Activated CD8-positive, alpha-beta T cell treated with anti-CD3 and anti-CD28 coated beads, Interleukin-2, amount 10 ng/mL, durations not matched to agents 7 days and 5 days (primary cell): ENCODE measurements at regions not wholly inside any gene's neighbourhood (a gene's known extent, or its start where the extent isn't known, plus 50 kb on each side); places are given as distances from the start of the nearest gene placed in this dataset.

ENCODE experiments used
- ATAC-seq: fragments of 150-1000 bp; cut with Tn5 transposase; one replicate; pipeline ENCODE4 v1.10.0; 2021; ENCODE audit warnings: moderate library complexity
- CTCF ChIA-PET: fragments of 350-600 bp; sonication (Branson Sonifier 250); formaldehyde crosslinking; loops from one replicate; lab custom pipeline; 2021; ENCODE audit warnings: antibody characterized with exemption; lab: Charles Lee
- POLR2A ChIA-PET: fragments of 350-600 bp; sonication (Branson Sonifier 250); formaldehyde crosslinking; loops from one replicate; lab custom pipeline; 2021; ENCODE audit warnings: antibody characterized with exemption; lab: Charles Lee
- DNase-seq: peaks from one replicate; pipeline ENCODE4 v3.0.0-alpha.2; 2020
- H3K27ac Mint-ChIP-seq: one replicate; pipeline ENCODE4 v1.8.0; 2021; ENCODE audit warnings: mild to moderate bottlenecking, mixed read lengths
- H3K27me3 Mint-ChIP-seq: one replicate; pipeline ENCODE4 v1.8.0; 2021; ENCODE audit warnings: low read depth, mixed read lengths
- H3K36me3 Mint-ChIP-seq: one replicate; pipeline ENCODE4 v1.8.0; 2021; ENCODE audit warnings: low read depth, mixed read lengths
- H3K4me1 Mint-ChIP-seq: one replicate; pipeline ENCODE4 v1.8.0; 2021; ENCODE audit warnings: low read depth, mixed read lengths
- H3K4me3 Mint-ChIP-seq: one replicate; pipeline ENCODE4 v1.8.0; 2021; ENCODE audit warnings: mild to moderate bottlenecking, mixed read lengths
- H3K9me3 Mint-ChIP-seq: one replicate; pipeline ENCODE4 v1.8.0; 2022; ENCODE audit warnings: mixed read lengths; ENCODE audit not compliant: insufficient read depth

DNA sequence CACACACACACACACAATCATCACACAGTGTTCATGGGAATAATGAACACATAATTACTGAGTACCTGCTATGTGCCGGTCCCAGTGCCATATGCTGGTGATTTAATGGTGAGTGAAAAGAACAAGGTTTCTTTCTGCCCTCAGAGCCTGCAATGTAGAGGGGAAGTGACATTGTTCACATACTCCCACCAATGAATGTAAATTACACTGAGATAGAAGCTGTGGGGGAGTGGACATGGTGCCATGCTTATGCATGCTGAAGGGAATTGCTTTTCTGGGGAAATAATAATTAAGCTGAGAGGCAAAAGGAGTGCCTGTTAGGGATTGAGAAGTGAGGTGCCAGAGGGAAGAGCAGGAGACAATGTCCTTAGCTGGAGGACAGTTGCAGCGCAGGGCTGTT is 175.1 kb downstream of the MFSD1 start:
- no peak for ATAC-seq
- Mint-ChIP-seq H3K4me3 (no peak overlapping the region), H3K36me3 (no peaks in the 10 kb centered on the region), H3K4me1 (no peaks in the 10 kb centered on the region), H3K27ac (no peak overlapping the region), H3K9me3 (no peaks in the 10 kb centered on the region), H3K27me3 (no peaks in the 10 kb centered on the region)
- ChIA-PET CTCF (no interaction called here), POLR2A (no interaction called here)
- DNase-seq = no peak

DNA sequence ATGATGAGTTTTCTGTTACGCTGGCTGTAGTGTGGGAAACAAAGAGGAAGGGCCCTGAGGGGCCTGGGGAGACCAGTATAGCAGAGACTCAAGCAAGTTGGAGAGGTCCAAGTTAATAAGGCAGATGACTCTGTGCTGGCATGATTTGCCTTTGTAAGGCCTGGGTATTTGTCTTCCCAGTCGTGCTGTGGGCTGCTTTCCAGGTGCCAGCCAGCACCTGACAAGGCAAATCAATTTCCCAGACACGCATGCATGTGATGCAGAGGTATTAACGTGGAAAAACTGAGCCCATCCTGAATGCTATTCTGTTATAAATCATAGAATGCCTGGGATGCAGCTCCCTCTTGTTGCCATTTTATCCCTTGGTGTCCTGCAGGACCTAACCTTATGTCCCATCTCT is 175.6 kb downstream of the MFSD1 start:
- H3K4me3 Mint-ChIP-seq = no peak overlapping the region
- DNase-seq (no peak), ATAC-seq (no peak)
- CTCF ChIA-PET = no interaction called here
- H3K36me3 Mint-ChIP-seq = no peaks in the 10 kb centered on the region
- no peak overlapping the region for H3K27ac Mint-ChIP-seq
- no peaks in the 10 kb centered on the region for H3K27me3 Mint-ChIP-seq
- H3K4me1 Mint-ChIP-seq = no peaks in the 10 kb centered on the region
- no peaks in the 10 kb centered on the region for H3K9me3 Mint-ChIP-seq
- POLR2A ChIA-PET = no interaction called here

DNA sequence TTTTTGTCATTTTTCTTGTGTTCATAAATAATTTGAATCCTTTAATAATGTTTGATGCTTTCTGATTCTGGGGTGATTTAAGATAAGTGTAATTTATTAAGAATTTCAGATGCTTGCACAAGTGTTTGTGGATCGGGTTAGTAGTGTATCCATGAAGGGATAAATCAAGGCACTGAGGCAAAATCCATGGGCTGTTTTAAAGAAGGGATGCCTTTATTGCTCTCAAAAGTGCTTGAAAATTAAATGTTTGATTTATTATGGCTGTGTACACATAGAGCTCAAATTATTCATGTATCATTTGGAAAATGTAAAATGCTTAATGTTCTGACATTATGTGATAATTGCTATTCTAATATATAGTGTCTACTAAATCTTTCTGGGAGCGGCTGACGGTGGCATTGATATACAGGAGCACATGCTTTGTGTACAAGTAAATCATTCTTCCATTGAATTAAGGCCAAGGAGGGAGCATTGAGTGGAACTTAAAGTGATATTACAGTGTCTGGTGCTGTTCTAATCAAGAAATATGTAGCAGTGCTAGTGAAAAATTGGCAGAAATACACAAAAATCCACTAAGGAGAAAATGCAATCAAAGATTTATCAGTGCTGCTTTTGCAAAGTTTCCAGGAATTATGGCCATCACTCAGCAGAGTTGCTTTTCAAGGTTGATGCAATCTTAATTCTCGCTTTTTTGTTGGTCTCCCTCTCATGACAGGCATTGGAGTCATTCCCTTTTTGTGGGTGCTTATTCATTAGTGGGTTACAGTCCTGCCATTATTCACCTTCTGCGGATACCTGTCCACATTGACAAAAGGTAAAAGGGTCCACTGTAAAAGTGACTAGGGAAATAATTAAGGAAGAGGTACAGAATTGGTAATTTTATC is 181.6 kb downstream of the MFSD1 start:
- Mint-ChIP-seq H3K4me3 (no peak overlapping the region), H3K36me3 (no peaks in the 10 kb centered on the region), H3K9me3 (no peaks in the 10 kb centered on the region), H3K4me1 (no peaks in the 10 kb centered on the region), H3K27ac (no peak overlapping the region), H3K27me3 (no peaks in the 10 kb centered on the region)
- no peak for ATAC-seq
- no peak for DNase-seq
- ChIA-PET POLR2A (no interaction called here), CTCF (no interaction called here)

DNA sequence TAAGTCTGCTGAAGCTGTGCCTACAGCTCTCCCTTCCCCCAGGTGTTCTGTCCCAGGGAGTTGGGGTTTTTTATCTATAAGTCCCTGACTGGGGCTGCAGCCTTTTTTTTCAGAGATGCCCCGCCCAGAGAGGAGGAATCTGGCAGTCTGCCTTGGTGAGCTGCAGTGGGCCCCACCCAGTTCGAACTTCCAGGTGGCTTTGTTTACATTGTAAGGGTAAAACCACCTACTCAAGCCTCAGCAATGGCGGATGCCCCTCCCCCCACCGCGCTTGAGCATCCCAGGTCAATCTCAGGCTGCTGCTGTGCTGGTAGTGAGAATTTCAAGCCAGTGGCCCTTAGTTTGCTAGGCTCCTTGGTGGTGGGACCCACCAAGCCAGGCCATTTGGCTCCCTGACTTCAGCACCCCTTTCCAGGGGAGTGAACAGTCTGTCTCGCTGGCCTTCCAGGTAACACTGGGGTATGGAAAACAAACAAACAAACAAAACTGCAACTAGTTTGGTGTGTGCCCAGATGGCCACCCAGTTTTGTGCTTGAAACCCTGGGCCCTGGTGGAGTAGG is 189.4 kb downstream of the MFSD1 start:
- ChIA-PET POLR2A (no interaction called here), CTCF (no interaction called here)
- H3K36me3 Mint-ChIP-seq = no peaks in the 10 kb centered on the region
- no peak overlapping the region for H3K27ac Mint-ChIP-seq
- no peak overlapping the region for H3K4me3 Mint-ChIP-seq
- DNase-seq (no peak), ATAC-seq (no peak)
- no peaks in the 10 kb centered on the region for H3K27me3 Mint-ChIP-seq
- H3K9me3 Mint-ChIP-seq = no peaks in the 10 kb centered on the region
- no peaks in the 10 kb centered on the region for H3K4me1 Mint-ChIP-seq

DNA sequence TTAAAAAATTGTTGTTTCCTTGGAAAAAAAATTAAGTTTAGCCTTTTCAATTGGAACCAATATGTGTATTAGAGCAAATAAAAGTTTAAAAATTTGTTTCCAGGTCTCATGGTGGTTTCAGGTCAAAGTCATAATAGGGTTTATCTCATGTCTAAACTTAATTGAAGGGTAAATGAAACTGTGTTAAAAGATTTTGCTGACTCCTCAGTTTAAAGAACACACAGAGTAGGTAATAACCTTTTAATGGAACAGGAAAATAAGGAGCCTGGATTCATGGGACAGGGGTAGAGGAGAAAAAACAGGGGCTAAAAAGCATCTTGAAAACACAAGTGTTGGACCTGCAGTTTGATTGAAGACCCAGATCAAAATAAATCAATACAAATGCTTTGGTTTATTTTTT is 190.6 kb downstream of the MFSD1 start:
- DNase-seq = no peak
- no peaks in the 10 kb centered on the region for H3K9me3 Mint-ChIP-seq
- no peak for ATAC-seq
- no peak overlapping the region for H3K4me3 Mint-ChIP-seq
- H3K27ac Mint-ChIP-seq = no peak overlapping the region
- CTCF ChIA-PET = no interaction called here
- no peaks in the 10 kb centered on the region for H3K4me1 Mint-ChIP-seq
- no peaks in the 10 kb centered on the region for H3K27me3 Mint-ChIP-seq
- POLR2A ChIA-PET = no interaction called here
- H3K36me3 Mint-ChIP-seq = no peaks in the 10 kb centered on the region

DNA sequence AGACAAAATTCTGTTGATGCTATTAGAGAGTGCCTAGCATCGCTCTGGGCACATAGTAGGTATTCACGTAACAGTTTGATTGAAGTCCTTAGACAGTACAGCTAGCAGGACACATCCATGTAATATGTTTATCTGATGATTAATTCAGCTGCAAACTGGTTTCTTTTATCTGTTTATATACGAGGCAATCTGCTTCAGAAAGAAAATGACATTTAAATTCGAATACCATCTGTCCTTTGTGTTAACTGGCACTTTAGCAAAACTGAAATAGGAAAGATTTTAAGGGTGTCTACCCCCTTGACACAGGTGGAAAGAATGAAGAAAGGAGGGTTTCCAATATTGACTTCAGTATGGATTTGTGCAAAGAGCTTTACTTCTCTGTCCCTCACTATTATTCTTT is 192.5 kb downstream of the MFSD1 start:
- H3K9me3 Mint-ChIP-seq = no peaks in the 10 kb centered on the region
- no peaks in the 10 kb centered on the region for H3K36me3 Mint-ChIP-seq
- no peaks in the 10 kb centered on the region for H3K27me3 Mint-ChIP-seq
- POLR2A ChIA-PET = no interaction called here
- no peak for DNase-seq
- no peaks in the 10 kb centered on the region for H3K4me1 Mint-ChIP-seq
- H3K4me3 Mint-ChIP-seq = no peak overlapping the region
- CTCF ChIA-PET = no interaction called here
- ATAC-seq = no peak
- no peak overlapping the region for H3K27ac Mint-ChIP-seq

DNA sequence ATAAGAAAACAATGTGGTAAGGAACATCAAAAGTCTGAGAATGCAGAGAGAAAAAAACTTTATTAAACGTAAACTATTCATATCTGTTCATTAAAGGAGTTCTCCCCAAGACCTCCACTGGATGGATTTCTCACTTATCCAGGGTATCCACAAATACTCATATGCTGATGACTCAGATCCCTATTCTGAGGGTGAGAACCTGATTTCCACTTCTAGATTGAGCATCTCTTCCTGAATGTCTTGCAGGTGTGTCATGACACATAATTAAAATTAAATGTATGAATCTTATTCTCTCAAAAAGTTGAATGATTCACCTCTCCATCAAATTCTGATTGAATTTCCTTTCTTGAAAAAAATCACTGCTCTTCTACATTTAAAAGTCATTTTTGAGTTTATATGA is 199.9 kb downstream of the MFSD1 start:
- Mint-ChIP-seq H3K9me3 (no peaks in the 10 kb centered on the region), H3K27ac (no peak overlapping the region), H3K4me3 (no peak overlapping the region), H3K27me3 (no peaks in the 10 kb centered on the region), H3K4me1 (no peaks in the 10 kb centered on the region), H3K36me3 (no peaks in the 10 kb centered on the region)
- DNase-seq = no peak
- ChIA-PET CTCF (interaction anchor here (1.2 kb wide), 1 partner anchor 10 kb away, joined by 3 read pairs; no protein-coding TSS in a partner anchor), POLR2A (no interaction called here)
- ATAC-seq = no peak

DNA sequence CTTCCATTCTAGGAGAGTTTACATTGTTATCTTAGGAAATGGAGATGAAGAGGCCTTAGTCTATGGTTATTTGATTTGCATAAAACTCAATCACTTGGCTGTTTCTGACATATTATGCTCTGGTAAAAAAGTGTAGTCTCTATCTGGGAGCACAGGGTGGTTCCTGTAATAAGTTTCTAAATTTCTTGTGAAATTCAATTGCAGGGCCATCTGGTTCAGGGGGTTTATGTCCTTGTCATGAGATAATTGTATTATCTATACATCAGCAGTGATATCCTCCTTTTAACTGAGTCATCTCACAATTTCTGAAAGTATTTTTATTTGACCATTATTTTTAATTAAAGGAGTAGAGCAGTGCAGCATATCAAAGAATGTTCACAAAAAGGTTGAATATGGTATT is 203.3 kb downstream of the MFSD1 start:
- no peak for DNase-seq
- ATAC-seq = no peak
- ChIA-PET CTCF (no interaction called here), POLR2A (no interaction called here)
- Mint-ChIP-seq H3K4me3 (no peak overlapping the region), H3K27ac (no peak overlapping the region), H3K4me1 (no peaks in the 10 kb centered on the region), H3K9me3 (no peaks in the 10 kb centered on the region), H3K27me3 (no peaks in the 10 kb centered on the region), H3K36me3 (no peaks in the 10 kb centered on the region)

DNA sequence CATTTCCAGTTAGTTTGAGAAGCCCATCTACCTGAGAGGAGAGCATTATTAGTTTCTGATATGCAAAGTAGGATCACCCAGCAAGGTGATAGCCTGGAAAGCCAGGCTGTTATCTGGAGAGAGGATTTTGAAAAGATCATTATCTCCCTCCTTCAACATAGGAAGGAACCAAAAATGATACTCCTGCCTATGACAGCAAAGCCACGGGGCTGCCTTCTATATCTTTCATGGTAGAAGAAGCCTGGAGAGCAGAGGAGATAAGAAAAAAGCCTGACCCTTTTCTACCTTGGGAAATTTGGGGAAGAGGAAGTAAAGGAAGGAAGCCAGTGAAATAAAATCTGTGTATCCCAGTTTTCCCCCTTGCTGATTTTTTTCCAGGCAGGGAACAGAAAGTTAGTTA is 205.5 kb downstream of the MFSD1 start:
- H3K27ac Mint-ChIP-seq = no peak overlapping the region
- H3K36me3 Mint-ChIP-seq = no peaks in the 10 kb centered on the region
- no peaks in the 10 kb centered on the region for H3K27me3 Mint-ChIP-seq
- no peaks in the 10 kb centered on the region for H3K4me1 Mint-ChIP-seq
- ATAC-seq (no peak), DNase-seq (no peak)
- POLR2A ChIA-PET = no interaction called here
- CTCF ChIA-PET = no interaction called here
- H3K4me3 Mint-ChIP-seq = no peak overlapping the region
- no peaks in the 10 kb centered on the region for H3K9me3 Mint-ChIP-seq

DNA sequence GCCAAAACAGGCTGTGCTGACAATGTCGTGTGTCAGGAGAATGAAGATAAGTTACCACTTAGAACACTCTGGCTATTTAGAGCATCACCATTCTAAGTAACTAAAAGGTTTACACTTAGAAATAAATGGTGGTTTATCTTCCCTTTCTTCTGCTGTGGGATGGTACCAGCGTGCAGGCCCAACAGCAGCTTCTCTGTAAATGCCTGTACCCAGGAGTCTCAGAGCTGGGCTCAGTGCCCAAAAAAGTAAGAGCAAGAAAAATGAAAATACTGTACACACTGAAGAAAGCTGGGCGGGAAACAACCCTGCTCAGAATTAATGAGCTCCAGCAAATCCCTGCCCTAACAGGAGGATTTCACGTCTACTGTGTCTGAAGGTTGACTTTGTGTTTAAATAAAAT is 206.5 kb downstream of the MFSD1 start:
- ATAC-seq (no peak), DNase-seq (no peak)
- Mint-ChIP-seq H3K4me1 (no peaks in the 10 kb centered on the region), H3K36me3 (no peaks in the 10 kb centered on the region), H3K27ac (no peak overlapping the region), H3K9me3 (no peaks in the 10 kb centered on the region), H3K27me3 (no peaks in the 10 kb centered on the region), H3K4me3 (no peak overlapping the region)
- ChIA-PET CTCF (no interaction called here), POLR2A (no interaction called here)

DNA sequence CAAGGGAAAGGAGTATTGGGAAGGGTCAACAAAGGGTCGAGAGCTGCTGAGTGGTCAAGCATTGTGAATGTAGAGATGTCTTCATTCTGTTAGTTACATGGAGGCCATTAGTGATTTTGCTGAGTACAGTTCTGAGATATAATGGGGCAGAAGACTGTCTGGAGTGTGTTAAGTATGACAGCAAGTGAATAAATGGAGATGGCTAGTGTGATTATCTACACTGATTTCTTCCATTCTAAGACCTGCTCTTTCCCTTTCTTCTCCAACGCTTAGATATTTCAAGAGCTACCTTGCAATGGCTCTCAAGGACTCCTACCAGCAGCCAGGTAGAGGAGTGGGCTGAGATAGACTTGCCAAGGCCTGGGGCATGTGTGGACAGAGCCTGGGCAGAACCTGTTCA is 216.5 kb downstream of the MFSD1 start:
- POLR2A ChIA-PET = no interaction called here

DNA sequence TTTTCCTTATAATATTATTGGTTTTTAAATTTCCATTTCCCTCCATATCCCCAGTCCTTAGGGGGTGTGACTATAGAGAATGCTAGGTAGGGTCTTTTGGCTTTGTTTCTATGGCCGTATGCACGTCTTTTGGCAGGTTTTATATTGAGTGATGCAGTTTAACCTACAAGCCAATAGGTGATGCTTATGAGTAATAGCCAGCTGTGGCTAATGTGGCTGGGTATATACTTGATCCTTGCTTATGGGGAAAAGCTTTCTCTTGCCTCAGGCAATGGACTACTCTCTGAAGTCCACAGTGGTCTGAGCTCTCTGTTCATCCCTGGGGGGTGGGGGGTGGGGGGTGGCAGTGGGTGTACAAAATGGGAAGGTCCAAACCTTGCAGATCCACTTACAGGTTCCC is 223.9 kb downstream of the MFSD1 start:
- H3K4me3 Mint-ChIP-seq = no peak overlapping the region
- no peaks in the 10 kb centered on the region for H3K36me3 Mint-ChIP-seq
- H3K4me1 Mint-ChIP-seq = no peaks in the 10 kb centered on the region
- ChIA-PET CTCF (no interaction called here), POLR2A (no interaction called here)
- DNase-seq (no peak), ATAC-seq (no peak)
- no peaks in the 10 kb centered on the region for H3K9me3 Mint-ChIP-seq
- H3K27ac Mint-ChIP-seq = no peak overlapping the region
- H3K27me3 Mint-ChIP-seq = no peaks in the 10 kb centered on the region

More for the DNA sequence above, 216.5 kb downstream of the MFSD1 start:
- no peaks in the 10 kb centered on the region for H3K9me3 Mint-ChIP-seq
- H3K36me3 Mint-ChIP-seq = no peaks in the 10 kb centered on the region
- H3K27me3 Mint-ChIP-seq = no peaks in the 10 kb centered on the region
- DNase-seq (no peak), ATAC-seq (no peak)
- no peaks in the 10 kb centered on the region for H3K4me1 Mint-ChIP-seq
- CTCF ChIA-PET = no interaction called here
- no peak overlapping the region for H3K4me3 Mint-ChIP-seq
- H3K27ac Mint-ChIP-seq = no peak overlapping the region
